Neural progenitor cell (in vitro differentiated cells): ENCODE measurements at regions not wholly inside any gene's neighbourhood (a gene's known extent, or its start where the extent isn't known, plus 50 kb on each side); places are given as distances from the start of the nearest gene placed in this dataset.

Experiments
- DNase-seq: peaks from one replicate; pipeline ENCODE4 v3.0.0-alpha.2; 2016; ENCODE audit warnings: low spot score
- H2AFZ ChIP-seq: fragments of 200-600 bp; sonication (generic); replicated peaks from 2 replicates; pipeline ENCODE4 v1.6.1; 2016; ENCODE audit warnings: antibody characterized with exemption
- H3F3A ChIP-seq: fragments of 200-600 bp; sonication (generic); 2 replicates; pipeline ENCODE4 v1.6.1; 2016; ENCODE audit warnings: antibody characterized with exemption, low read depth
- H3K27ac ChIP-seq: fragments of 200-600 bp; sonication (generic); 2 replicates; pipeline ENCODE4 v1.5.1; 2016; ENCODE audit warnings: mild to moderate bottlenecking
- H3K27me3 ChIP-seq: fragments of 200-600 bp; sonication (generic); 2 replicates; pipeline ENCODE4 v1.6.1; 2016; ENCODE audit warnings: mild to moderate bottlenecking, moderate library complexity
- H3K36me3 ChIP-seq: fragments of 200-600 bp; sonication (generic); 2 replicates; pipeline ENCODE4 v1.5.1; 2016
- H3K4me1 ChIP-seq: fragments of 200-600 bp; sonication (generic); 2 replicates; pipeline ENCODE4 v1.6.1; 2016; ENCODE audit warnings: mixed run types
- H3K4me2 ChIP-seq: fragments of 200-600 bp; sonication (generic); 2 replicates; pipeline ENCODE4 v1.6.1; 2016
- H3K4me3 ChIP-seq: fragments of 200-600 bp; sonication (generic); 2 replicates; pipeline ENCODE4 v1.5.1; 2016
- H3K79me2 ChIP-seq: fragments of 200-600 bp; sonication (generic); 2 replicates; pipeline ENCODE4 v1.6.1; 2016; ENCODE audit warnings: low read depth
- H3K9ac ChIP-seq: fragments of 200-600 bp; sonication (generic); 2 replicates; pipeline ENCODE4 v1.6.1; 2016
- H3K9me3 ChIP-seq: fragments of 200-600 bp; sonication (generic); 2 replicates; pipeline ENCODE4 v1.5.1; 2016; ENCODE audit warnings: low read depth
- H4K20me1 ChIP-seq: fragments of 200-600 bp; sonication (generic); 2 replicates; pipeline ENCODE4 v1.6.1; 2016; ENCODE audit warnings: low read depth
- H3K27ac Mint-ChIP-seq: 3 replicates; pipeline ENCODE4 v1.8.0; 2021; ENCODE audit warnings: mixed read lengths
- H3K27me3 Mint-ChIP-seq: 2 replicates; pipeline ENCODE4 v1.8.0; 2022; ENCODE audit warnings: low read depth, mild to moderate bottlenecking, inconsistent platforms, moderate library complexity, mixed read lengths; ENCODE audit not compliant: insufficient read depth
- H3K36me3 Mint-ChIP-seq: 3 replicates; pipeline ENCODE4 v1.8.0; 2021; ENCODE audit warnings: mixed read lengths
- H3K4me1 Mint-ChIP-seq: 3 replicates; pipeline ENCODE4 v1.8.0; 2021; ENCODE audit warnings: mixed read lengths
- H3K4me3 Mint-ChIP-seq: 3 replicates; pipeline ENCODE4 v1.8.0; 2021; ENCODE audit warnings: mild to moderate bottlenecking, moderate library complexity, mixed read lengths
- H3K9me3 Mint-ChIP-seq: 3 replicates; pipeline ENCODE4 v1.8.0; 2020; ENCODE audit warnings: mixed read lengths
- CTCF ChIP-seq: fragments of 200-600 bp; sonication (generic); IDR thresholded peaks from 2 replicates; pipeline ENCODE4 v1.5.1; 2017; ENCODE audit warnings: antibody characterized with exemption, mild to moderate bottlenecking
- EZH2 ChIP-seq: fragments of 200-600 bp; sonication (generic); IDR thresholded peaks from 2 replicates; pipeline ENCODE4 v1.6.1; 2017; ENCODE audit warnings: antibody characterized with exemption, mild to moderate bottlenecking, moderate library complexity
- EZH2phosphoT487 ChIP-seq: fragments of 200-600 bp; sonication (generic); IDR thresholded peaks from 2 replicates; pipeline ENCODE4 v1.6.1; 2017; ENCODE audit warnings: antibody characterized with exemption

GRCh38 chr16:22684574-22685458 is 129.1 kb upstream of the HS3ST2 start:
- H3K9me3 ChIP-seq: peaks cover 7% of the 10 kb centered on the region
- H3K36me3 Mint-ChIP-seq: no peaks in the 10 kb centered on the region
- no peaks in the 10 kb centered on the region for H3K27me3 ChIP-seq
- peaks cover 6% of the 10 kb centered on the region for H3K9me3 Mint-ChIP-seq
- no peaks in the 10 kb centered on the region for H4K20me1 ChIP-seq
- no peak overlapping the region for H2AFZ ChIP-seq
- TF ChIP-seq EZH2 (no peak), EZH2phosphoT487 (no peak), CTCF (no peak)
- peaks cover 12% of the 10 kb centered on the region for H3K4me1 ChIP-seq
- peak overlapping the region; percentile 17 for H3K4me2 ChIP-seq
- H3K27ac Mint-ChIP-seq: no peak overlapping the region
- no peak for DNase-seq
- no peak overlapping the region for H3K9ac ChIP-seq
- no peaks in the 10 kb centered on the region for H3K79me2 ChIP-seq
- H3K4me3 Mint-ChIP-seq: no peak overlapping the region
- peaks cover 6% of the 10 kb centered on the region for H3K27me3 Mint-ChIP-seq
- peaks cover 28% of the 10 kb centered on the region for H3F3A ChIP-seq
- H3K27ac ChIP-seq: peak overlapping the region; percentile 83
- H3K36me3 ChIP-seq: no peaks in the 10 kb centered on the region
- H3K4me3 ChIP-seq: no peak overlapping the region
- H3K4me1 Mint-ChIP-seq: no peaks in the 10 kb centered on the region

GRCh38 chr16:22685459-22685830 is 128.5 kb upstream of the HS3ST2 start:
- no peaks in the 10 kb centered on the region for H3K27me3 ChIP-seq
- H3K79me2 ChIP-seq: no peaks in the 10 kb centered on the region
- Mint-ChIP-seq H3K27me3 (peaks cover 6% of the 10 kb centered on the region), H3K36me3 (no peaks in the 10 kb centered on the region), H3K27ac (no peak overlapping the region), H3K9me3 (peaks cover 6% of the 10 kb centered on the region), H3K4me3 (no peak overlapping the region), H3K4me1 (no peaks in the 10 kb centered on the region)
- H3K4me2 ChIP-seq: no peak overlapping the region
- no peak overlapping the region for H3K9ac ChIP-seq
- H4K20me1 ChIP-seq: no peaks in the 10 kb centered on the region
- DNase-seq: no peak
- H3F3A ChIP-seq: peaks cover 28% of the 10 kb centered on the region
- no peak overlapping the region for H2AFZ ChIP-seq
- TF ChIP-seq EZH2 (no peak), CTCF (no peak), EZH2phosphoT487 (no peak)
- no peak overlapping the region for H3K4me3 ChIP-seq
- H3K27ac ChIP-seq: no peak overlapping the region
- H3K4me1 ChIP-seq: peaks cover 12% of the 10 kb centered on the region
- no peaks in the 10 kb centered on the region for H3K36me3 ChIP-seq
- peaks cover 7% of the 10 kb centered on the region for H3K9me3 ChIP-seq

- no peak for TF ChIP-seq EZH2
- TF ChIP-seq CTCF: no peak
- TF ChIP-seq EZH2phosphoT487: no peak
- Histone ChIP-seq H3K4me3 (no peak overlapping the region), H3K36me3 (no peaks in the 10 kb centered on the region), H3K9ac (no peak overlapping the region), H3K27ac (no peak overlapping the region), H3K79me2 (no peaks in the 10 kb centered on the region), H3K4me1 (peaks cover 12% of the 10 kb centered on the region), H2AFZ (no peak overlapping the region), H3K27me3 (no peaks in the 10 kb centered on the region), H3K4me2 (no peak overlapping the region), H3K9me3 (peaks cover 7% of the 10 kb centered on the region), H3F3A (peaks cover 20% of the 10 kb centered on the region), H4K20me1 (no peaks in the 10 kb centered on the region)
- H3K4me3 Mint-ChIP-seq: no peak overlapping the region
- no peak overlapping the region for H3K27ac Mint-ChIP-seq
- peaks cover 6% of the 10 kb centered on the region for H3K9me3 Mint-ChIP-seq
- no peaks in the 10 kb centered on the region for H3K4me1 Mint-ChIP-seq
- H3K36me3 Mint-ChIP-seq: no peaks in the 10 kb centered on the region
- H3K27me3 Mint-ChIP-seq: peaks cover 6% of the 10 kb centered on the region
- no peak for DNase-seq
Observed at GRCh38 chr16:22687031-22687530, 126.9 kb upstream of the HS3ST2 start.
